Activated T-helper 1 cell treated with anti-CD3 and anti-CD28 coated beads, Interleukin-12 subunit alpha, Interleukin-12 subunit beta, Interleukin-2, Interleukin-4 antibody, amounts not matched to agents 30 ng/mL and 10 ng/mL and 1 ng/mL, durations not matched to agents 14 hours and 24 hours and 36 hours (primary cell): ENCODE measurements at regions not wholly inside any gene's neighbourhood (a gene's known extent, or its start where the extent isn't known, plus 50 kb on each side); places are given as distances from the start of the nearest gene placed in this dataset.

Source experiments
- DNase-seq: peaks from one replicate; pipeline ENCODE4 v3.0.0; 2021; ENCODE audit warnings: low spot score
- H3K27ac Mint-ChIP-seq: one replicate; pipeline ENCODE4 v1.8.0; 2021; ENCODE audit warnings: mild to moderate bottlenecking, mixed read lengths
- H3K27me3 Mint-ChIP-seq: one replicate; pipeline ENCODE4 v1.8.0; 2022; ENCODE audit warnings: mild to moderate bottlenecking, moderate library complexity, mixed read lengths; ENCODE audit not compliant: insufficient read depth
- H3K36me3 Mint-ChIP-seq: one replicate; pipeline ENCODE4 v1.8.0; 2021; ENCODE audit warnings: low read depth, mixed read lengths
- H3K4me1 Mint-ChIP-seq: one replicate; pipeline ENCODE4 v1.8.0; 2021; ENCODE audit warnings: low read depth, mixed read lengths
- H3K4me3 Mint-ChIP-seq: one replicate; pipeline ENCODE4 v1.8.0; 2021; ENCODE audit warnings: mild to moderate bottlenecking, moderate library complexity, mixed read lengths
- H3K9me3 Mint-ChIP-seq: one replicate; pipeline ENCODE4 v1.8.0; 2021; ENCODE audit warnings: mixed read lengths
- intact Hi-C: fragments of 100-400 bp; cut with micrococcal nuclease; formaldehyde crosslinking; loops from one replicate; pipeline ENCODE4 v1.15.1; 2024

- H3K4me1 Mint-ChIP-seq = peaks cover 66% of the 10 kb centered on the region
- H3K36me3 Mint-ChIP-seq = peaks cover 16% of the 10 kb centered on the region
- no peaks in the 10 kb centered on the region for H3K27me3 Mint-ChIP-seq
- H3K4me3 Mint-ChIP-seq = peak overlapping the region; percentile 86
- DNase-seq = no peak
- intact Hi-C loops = loop anchor here (1.0 to 10.0 kb wide), 5 partner anchors 7 to 1225 kb away; partner anchors contain the start of gene DENND1B
- no peaks in the 10 kb centered on the region for H3K9me3 Mint-ChIP-seq
- H3K27ac Mint-ChIP-seq = peak overlapping the region; percentile 93
These were observed 291.2 kb downstream of the PTPRC start for GRCh38 chr1:198929961-198930599.

GRCh38 chr1:198932351-198932991, 293.6 kb downstream of the PTPRC start:
- Mint-ChIP-seq H3K9me3 (no peaks in the 10 kb centered on the region), H3K36me3 (peaks cover 12% of the 10 kb centered on the region), H3K4me3 (peak overlapping the region; percentile 92), H3K4me1 (peaks cover 49% of the 10 kb centered on the region), H3K27me3 (no peaks in the 10 kb centered on the region), H3K27ac (peak overlapping the region; percentile 96)
- intact Hi-C loops = no loop called here
- DNase-seq = no peak

GRCh38 chr1:198933515-198934222, 294.8 kb downstream of the PTPRC start:
- no peak for DNase-seq
- Mint-ChIP-seq H3K4me3 (no peak overlapping the region), H3K27ac (no peak overlapping the region), H3K27me3 (no peaks in the 10 kb centered on the region), H3K36me3 (peaks cover 12% of the 10 kb centered on the region), H3K9me3 (no peaks in the 10 kb centered on the region), H3K4me1 (peaks cover 52% of the 10 kb centered on the region)
- intact Hi-C loops = no loop called here

- Mint-ChIP-seq H3K27ac (no peak overlapping the region), H3K27me3 (no peaks in the 10 kb centered on the region), H3K9me3 (no peaks in the 10 kb centered on the region), H3K4me1 (peaks cover 50% of the 10 kb centered on the region), H3K36me3 (peaks cover 12% of the 10 kb centered on the region), H3K4me3 (no peak overlapping the region)
- intact Hi-C loops = no loop called here
- no peak for DNase-seq
These were observed 295.6 kb downstream of the PTPRC start for GRCh38 chr1:198934426-198934825.

- Mint-ChIP-seq H3K27me3 (no peaks in the 10 kb centered on the region), H3K4me1 (peaks cover 45% of the 10 kb centered on the region), H3K36me3 (peaks cover 10% of the 10 kb centered on the region), H3K27ac (no peak overlapping the region), H3K4me3 (no peak overlapping the region), H3K9me3 (no peaks in the 10 kb centered on the region)
- intact Hi-C loops = loop anchor here (1.0 to 5.0 kb wide), 4 partner anchors 154 to 778 kb away; partner anchors contain the start of gene NEK7
- peak; percentile 66 for DNase-seq
These were observed 296.1 kb downstream of the PTPRC start for GRCh38 chr1:198934901-198935305.

GRCh38 chr1:198935306-198935921, 296.6 kb downstream of the PTPRC start:
- no peaks in the 10 kb centered on the region for H3K27me3 Mint-ChIP-seq
- peak; percentile 33 for DNase-seq
- H3K4me3 Mint-ChIP-seq = no peak overlapping the region
- intact Hi-C loops = loop anchor here (1.0 to 5.0 kb wide), 4 partner anchors 154 to 778 kb away; partner anchors contain the start of gene NEK7
- peaks cover 1% of the 10 kb centered on the region for H3K9me3 Mint-ChIP-seq
- no peak overlapping the region for H3K27ac Mint-ChIP-seq
- peaks cover 9% of the 10 kb centered on the region for H3K36me3 Mint-ChIP-seq
- peaks cover 40% of the 10 kb centered on the region for H3K4me1 Mint-ChIP-seq

GRCh38 chr1:198936371-198937083, 297.7 kb downstream of the PTPRC start:
- peak overlapping the region; percentile 93 for H3K27ac Mint-ChIP-seq
- intact Hi-C loops = loop anchor here (1.0 to 5.0 kb wide), 15 partner anchors 7 to 779 kb away; partner anchors contain the start of gene NEK7
- H3K4me1 Mint-ChIP-seq = peaks cover 36% of the 10 kb centered on the region
- no peaks in the 10 kb centered on the region for H3K27me3 Mint-ChIP-seq
- H3K9me3 Mint-ChIP-seq = peaks cover 8% of the 10 kb centered on the region
- H3K36me3 Mint-ChIP-seq = peaks cover 15% of the 10 kb centered on the region
- no peak for DNase-seq
- H3K4me3 Mint-ChIP-seq = no peak overlapping the region

- H3K36me3 Mint-ChIP-seq = peaks cover 12% of the 10 kb centered on the region
- H3K4me3 Mint-ChIP-seq = no peak overlapping the region
- peaks cover 33% of the 10 kb centered on the region for H3K4me1 Mint-ChIP-seq
- peak; percentile 71 for DNase-seq
- intact Hi-C loops = loop anchor here (1.0 to 5.0 kb wide), 15 partner anchors 8 to 780 kb away; partner anchors contain the start of gene NEK7
- H3K27me3 Mint-ChIP-seq = no peaks in the 10 kb centered on the region
- peak overlapping the region; percentile 93 for H3K27ac Mint-ChIP-seq
- H3K9me3 Mint-ChIP-seq = peaks cover 11% of the 10 kb centered on the region
These were observed 298.6 kb downstream of the PTPRC start for GRCh38 chr1:198937231-198938031.

- H3K36me3 Mint-ChIP-seq = peaks cover 5% of the 10 kb centered on the region
These were observed 300.4 kb downstream of the PTPRC start for GRCh38 chr1:198939286-198939685.

GRCh38 chr1:198939956-198940355, 301.1 kb downstream of the PTPRC start:
- Mint-ChIP-seq H3K4me3 (no peak overlapping the region), H3K27me3 (no peaks in the 10 kb centered on the region), H3K4me1 (peaks cover 19% of the 10 kb centered on the region), H3K27ac (no peak overlapping the region), H3K9me3 (peaks cover 11% of the 10 kb centered on the region), H3K36me3 (peaks cover 5% of the 10 kb centered on the region)
- intact Hi-C loops = loop anchor here (5.0 kb wide), 3 partner anchors 168 to 783 kb away; partner anchors contain the start of gene NEK7
- DNase-seq = no peak

More at GRCh38 chr1:198939286-198939685, 300.4 kb downstream of the PTPRC start:
- Mint-ChIP-seq H3K27ac (no peak overlapping the region), H3K4me3 (no peak overlapping the region), H3K4me1 (peaks cover 19% of the 10 kb centered on the region), H3K9me3 (peaks cover 11% of the 10 kb centered on the region), H3K27me3 (no peaks in the 10 kb centered on the region)
- intact Hi-C loops = loop anchor here (5.0 kb wide), 3 partner anchors 167 to 782 kb away; partner anchors contain the start of gene NEK7
- DNase-seq = no peak

GRCh38 chr1:198942466-198942865, 303.6 kb downstream of the PTPRC start:
- no peak for DNase-seq
- Mint-ChIP-seq H3K27me3 (no peaks in the 10 kb centered on the region), H3K4me3 (no peak overlapping the region), H3K4me1 (peaks cover 14% of the 10 kb centered on the region), H3K27ac (no peak overlapping the region), H3K9me3 (peaks cover 11% of the 10 kb centered on the region), H3K36me3 (peaks cover 7% of the 10 kb centered on the region)
- intact Hi-C loops = no loop called here
